Skeletal muscle cell (primary cell): ENCODE measurements at regions not wholly inside any gene's neighbourhood (a gene's known extent, or its start where the extent isn't known, plus 50 kb on each side); places are given as distances from the start of the nearest gene placed in this dataset.

Source experiments
- DNase-seq: peaks from one replicate; pipeline ENCODE4 v3.0.0-alpha.2; 2010; ENCODE audit warnings: low read depth
- H3K4me3 ChIP-seq: 2 replicates; pipeline ENCODE4 v1.5.1; 2011; ENCODE audit warnings: low read depth, mild to moderate bottlenecking, control low read depth, low read length, moderate library complexity

DNA sequence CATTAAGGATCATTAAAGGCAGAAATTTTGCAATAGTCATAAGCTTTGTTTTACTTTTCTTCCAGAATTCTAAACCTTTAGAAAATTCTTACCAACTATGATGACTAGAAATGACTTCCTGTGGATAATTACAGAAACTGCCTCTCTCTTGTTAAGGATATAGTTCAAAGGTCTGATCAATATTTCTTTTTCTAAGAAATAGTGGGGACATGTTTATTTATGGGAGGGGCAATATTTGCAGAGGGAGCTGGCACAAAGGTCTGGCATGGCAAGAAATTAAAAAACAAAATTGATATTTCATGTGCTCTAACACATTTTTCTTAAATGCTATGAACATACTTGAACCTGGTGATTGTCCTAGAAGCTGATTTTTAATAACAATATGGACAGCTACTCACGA, 448.9 kb downstream of the KCTD8 start:
- no peak for DNase-seq
- no peak overlapping the region for H3K4me3 ChIP-seq

DNA sequence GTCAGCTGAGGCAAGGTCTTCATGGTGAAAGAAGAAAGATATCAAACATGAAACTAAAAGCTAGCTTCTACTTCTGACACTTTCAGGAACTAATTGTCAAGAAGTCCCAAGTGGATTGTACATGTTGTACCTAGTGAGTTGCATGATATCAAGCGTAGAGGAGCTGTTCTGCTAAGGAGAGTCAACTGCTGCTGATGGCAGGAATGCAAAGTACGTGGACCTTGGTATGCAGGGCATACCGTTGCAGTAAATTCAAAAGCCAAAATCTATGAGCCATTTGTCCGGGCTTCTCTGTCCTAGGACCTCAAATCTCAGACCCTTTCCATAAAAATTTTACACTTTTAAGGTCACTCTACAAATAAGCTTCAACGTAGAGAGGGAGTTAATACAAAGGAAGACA, 446.2 kb downstream of the KCTD8 start:
- no peak for DNase-seq

DNA sequence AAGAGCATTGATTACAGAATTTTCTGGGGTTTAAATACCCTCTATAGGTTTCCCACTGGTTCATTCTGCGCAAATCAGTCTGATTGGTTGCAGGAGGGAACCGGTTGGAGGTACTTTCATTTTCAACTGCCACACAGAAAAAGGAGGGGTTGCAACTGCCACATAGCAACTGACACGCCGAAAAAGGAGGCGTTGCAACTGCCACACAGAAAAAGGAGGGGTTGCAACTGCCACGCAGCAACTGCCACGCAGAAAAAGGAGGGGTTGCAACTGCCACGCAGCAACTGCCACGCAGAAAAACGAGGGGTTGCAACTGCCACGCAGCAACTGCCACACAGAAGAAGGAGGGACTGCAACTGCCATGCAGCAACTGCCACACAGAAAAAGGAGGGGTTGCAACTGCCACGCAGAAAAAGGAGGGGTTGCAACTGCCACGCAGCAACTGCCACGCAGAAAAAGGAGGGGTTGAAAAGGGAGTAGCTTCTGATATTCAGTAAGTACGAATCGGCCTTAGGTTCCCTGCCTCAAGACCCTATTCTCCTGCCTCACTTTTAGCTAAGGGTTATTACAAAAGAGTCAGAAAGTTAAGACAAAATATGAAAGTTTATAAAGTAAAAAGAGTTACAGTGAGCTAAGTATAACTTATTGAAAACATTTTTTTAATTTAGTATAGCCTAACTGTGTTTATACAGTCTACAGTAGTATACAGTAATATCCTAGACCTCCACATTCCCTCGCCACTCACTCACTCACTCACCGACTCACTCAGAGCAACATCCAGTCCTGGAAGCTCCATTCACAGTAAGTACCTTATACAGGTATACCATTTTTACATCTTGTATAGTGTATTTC, 431.8 kb downstream of the KCTD8 start:
- H3K4me3 ChIP-seq, result no peak overlapping the region
- DNase-seq, result no peak

More for the DNA sequence above, 446.2 kb downstream of the KCTD8 start:
- H3K4me3 ChIP-seq, result no peak overlapping the region

DNA sequence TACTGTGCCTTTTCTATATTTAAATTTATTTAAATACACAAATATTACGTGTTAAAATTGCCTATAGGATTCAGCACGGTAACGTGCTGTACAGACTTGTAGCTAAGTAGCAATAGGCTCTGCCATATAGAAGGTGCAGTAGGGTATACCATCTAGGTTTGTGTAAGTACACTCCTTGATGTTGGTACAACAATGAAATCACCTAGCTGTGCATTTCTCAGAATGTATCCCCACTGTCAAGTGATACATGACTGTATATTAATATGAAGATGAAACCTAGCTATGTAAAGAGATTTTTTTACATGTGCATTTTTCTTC, 431.2 kb downstream of the KCTD8 start:
- no peak for DNase-seq
- no peak overlapping the region for H3K4me3 ChIP-seq

DNA sequence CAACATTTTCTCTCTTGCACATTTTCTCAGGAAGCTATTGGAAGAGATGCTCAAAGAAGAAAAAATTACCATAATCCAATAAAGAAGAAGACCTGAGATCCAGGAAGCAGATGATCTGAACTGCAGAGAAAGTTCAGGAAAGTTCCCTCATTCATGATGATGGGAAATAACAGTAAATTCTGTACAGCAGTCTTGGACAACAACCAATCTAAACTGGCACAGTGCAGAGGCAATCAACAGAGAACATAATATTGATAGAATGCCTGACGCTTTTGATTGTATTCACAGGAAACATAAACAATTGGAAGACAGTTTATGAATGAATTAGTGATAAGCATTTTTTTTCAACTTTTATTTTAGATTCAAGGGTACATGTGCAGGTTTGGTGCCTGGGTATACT, 428.9 kb downstream of the KCTD8 start:
- H3K4me3 ChIP-seq, result no peak overlapping the region
- DNase-seq, result no peak

DNA sequence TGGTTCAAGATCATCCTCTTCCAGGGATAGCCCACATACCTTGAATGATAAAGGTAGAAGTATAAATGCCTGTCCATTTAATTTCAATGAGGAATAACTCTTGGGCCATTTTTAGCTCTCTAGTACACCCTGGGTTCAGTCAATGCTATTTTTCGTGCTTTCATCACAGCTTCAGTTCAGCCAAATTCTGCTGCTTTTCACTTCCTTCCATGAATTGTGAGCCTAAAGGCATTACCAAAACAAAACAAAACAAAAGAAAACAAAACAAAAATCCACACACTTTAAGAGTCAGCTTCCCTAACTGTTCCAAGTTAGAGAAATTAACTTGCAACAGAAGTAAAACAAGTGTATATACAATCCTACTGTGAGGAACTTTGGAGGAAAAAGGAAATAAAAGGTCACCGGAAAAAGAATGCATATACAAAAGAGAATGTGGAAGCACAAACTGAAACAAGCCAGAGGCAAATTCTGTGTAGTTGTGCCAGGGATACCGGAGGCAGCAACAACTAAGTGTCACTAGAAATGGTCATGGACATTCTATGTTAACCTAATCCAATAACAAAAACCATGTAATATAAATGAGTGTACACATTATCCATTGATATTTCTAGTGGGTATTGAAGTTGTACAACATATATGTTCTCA, 423.1 kb downstream of the KCTD8 start:
- no peak overlapping the region for H3K4me3 ChIP-seq
- no peak for DNase-seq

DNA sequence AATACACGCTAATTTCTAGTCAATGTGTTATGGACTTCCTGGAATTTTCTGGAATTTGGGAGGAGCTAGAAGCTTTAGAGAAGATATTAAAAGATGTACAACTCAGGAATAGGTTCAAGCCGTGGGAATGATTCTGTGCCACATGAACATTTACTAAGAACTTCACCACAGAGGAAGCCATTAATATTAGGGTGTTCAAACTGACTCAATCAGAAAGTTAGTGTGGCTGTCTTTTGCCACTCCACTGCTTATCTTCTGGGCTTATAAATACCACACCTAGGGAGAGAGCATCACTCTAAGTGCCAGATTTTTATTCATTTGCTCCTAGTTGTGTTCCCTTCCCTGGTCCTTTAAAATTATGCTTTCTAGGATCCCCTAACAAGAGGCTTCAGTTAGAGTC, 409.8 kb downstream of the KCTD8 start:
- no peak for DNase-seq
- no peak overlapping the region for H3K4me3 ChIP-seq

DNA sequence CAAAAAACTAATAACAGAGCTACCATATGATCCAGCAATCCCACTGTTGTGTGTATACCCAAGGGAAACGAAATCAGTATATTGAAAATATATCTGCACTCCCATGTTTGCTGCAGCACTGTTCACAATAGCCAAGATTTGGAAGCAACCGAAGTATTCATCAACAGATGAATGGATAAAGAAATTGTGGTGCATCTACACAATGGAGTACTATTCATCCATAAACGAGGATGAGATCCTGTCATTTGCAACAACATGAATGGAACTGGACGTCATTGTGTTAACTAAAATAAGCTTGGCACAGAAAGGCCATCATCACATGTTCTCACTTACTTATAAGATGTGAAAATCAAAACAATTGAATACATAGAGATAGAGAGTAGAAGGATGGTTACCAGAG, 402.1 kb downstream of the KCTD8 start:
- H3K4me3 ChIP-seq, result no peak overlapping the region
- DNase-seq, result no peak

DNA sequence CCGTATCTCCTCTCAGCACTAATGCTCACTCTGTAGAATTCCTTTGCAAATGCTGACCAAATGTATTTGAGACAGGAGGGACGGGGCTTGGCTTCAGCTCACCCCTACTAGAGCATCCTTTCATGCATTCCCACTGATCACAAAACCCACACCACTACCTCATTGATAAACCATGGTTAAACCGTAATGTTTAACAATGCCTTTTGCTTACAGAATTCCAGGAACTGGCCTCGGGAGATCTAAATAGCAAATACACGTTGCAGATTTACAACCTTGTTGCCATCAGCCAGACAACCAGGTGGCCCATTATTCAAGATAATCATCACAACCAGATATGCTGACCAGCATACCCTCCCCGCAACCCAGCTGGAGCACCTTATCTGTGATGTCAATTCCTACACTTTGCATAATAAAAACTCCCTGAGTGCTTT, 391.9 kb downstream of the KCTD8 start:
- DNase-seq, result no peak

DNA sequence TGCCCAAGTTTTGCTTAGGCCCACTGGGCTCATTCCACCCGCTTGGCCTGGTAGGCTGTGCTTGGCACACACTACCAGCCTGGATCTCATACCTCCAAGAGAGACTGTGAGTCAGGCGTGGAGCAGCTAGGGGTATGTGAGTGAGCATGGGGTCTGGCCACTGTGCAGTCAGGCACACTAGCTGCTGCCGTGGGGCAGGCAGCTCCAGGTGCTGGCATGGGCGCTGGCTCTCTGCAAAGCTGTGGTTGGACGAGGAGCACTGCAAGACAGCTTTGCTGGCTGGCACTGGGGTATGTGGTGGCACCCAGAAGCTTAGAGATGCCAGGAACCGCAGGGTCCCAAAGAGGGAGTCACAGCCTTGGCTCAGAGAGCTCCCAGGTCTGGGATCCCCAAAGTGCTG, 377.8 kb downstream of the KCTD8 start:
- no peak overlapping the region for H3K4me3 ChIP-seq
- DNase-seq, result no peak

More for the DNA sequence above, 391.9 kb downstream of the KCTD8 start:
- no peak overlapping the region for H3K4me3 ChIP-seq

DNA sequence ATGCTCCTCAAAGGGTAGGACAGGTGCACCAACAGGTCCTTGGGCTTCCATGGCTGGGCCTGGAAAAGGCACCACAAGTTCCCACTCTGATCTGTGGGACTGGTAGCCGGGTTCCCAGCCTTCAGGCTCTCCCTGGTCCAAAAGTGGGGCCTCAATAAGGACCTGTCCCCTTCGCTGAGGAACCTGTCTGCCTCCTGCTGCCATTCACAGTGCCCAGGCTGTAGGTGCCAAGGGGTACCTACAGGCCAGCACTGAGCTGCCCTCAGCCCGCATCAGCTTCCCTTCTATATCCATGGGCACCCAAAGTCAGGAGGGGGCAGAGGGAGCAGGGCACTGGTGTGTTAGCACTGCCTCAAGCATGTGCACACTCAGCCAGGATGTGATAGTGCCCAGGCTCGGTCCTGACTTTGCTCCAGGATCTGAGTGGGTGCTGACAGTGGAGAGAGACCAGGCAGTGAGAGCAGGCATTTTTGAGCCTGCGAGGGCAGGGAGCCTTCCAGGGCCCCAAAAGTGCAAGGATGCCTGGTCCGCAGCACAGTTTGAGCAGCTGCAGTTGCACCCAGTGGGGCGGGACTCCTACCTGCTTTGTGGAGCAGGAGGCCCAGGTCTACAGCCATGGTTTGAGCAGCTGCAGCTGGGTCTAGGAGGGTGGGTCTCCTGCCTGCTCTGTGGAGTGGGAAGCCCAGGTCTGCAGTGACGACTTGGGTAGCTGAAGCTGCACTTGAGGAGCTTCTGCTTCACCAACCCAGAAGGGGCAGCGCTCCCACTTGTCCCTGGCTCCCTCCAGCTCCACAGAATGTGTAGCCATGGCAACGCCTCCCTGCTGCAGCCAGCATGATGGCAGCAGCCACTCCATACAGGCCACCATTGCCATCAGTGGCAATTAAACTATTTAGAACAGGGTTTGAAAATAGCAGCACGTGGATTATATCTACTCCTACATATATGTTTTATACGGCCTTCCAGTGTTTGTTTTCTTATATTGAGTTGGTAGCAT, 376.4 kb downstream of the KCTD8 start:
- no peak for DNase-seq
- H3K4me3 ChIP-seq, result no peak overlapping the region

DNA sequence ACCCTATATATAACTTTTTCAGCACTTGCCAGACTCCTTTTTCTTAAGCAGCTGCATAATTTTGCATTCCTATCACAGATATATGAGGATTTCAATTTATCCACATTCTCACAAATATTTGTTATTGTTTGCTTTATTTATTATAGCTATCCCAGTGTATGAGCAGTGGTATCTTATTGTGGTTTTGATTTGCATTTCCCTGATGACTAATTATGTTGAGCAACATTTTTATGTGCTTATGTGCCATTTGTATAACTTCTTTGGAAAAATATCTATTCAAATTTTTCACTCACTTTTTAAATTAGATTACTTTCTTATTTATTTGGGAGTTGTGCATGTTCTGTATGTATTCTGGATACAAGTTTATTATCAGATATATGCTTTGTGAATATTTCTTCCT, 361.9 kb downstream of the KCTD8 start:
- DNase-seq, result no peak
- H3K4me3 ChIP-seq, result no peak overlapping the region

DNA sequence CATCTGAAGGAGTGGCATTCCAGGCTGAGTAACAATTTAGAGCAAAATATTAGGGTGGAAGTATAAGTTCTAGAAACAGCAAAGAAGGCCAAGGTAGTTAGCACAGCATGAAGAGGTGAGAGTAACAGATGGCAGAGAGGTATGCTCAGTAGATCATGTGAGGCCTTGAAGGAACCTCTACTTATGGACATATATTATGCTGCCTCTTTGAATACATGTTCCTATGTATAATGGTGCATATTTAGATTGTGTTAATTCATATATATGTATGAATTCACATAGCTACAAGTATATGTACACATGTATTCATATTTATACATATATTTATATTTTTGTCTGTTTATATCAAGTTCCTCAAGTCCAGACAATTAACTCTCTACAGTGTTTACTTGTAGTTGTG, 355.2 kb downstream of the KCTD8 start:
- no peak overlapping the region for H3K4me3 ChIP-seq
- DNase-seq, result no peak

DNA sequence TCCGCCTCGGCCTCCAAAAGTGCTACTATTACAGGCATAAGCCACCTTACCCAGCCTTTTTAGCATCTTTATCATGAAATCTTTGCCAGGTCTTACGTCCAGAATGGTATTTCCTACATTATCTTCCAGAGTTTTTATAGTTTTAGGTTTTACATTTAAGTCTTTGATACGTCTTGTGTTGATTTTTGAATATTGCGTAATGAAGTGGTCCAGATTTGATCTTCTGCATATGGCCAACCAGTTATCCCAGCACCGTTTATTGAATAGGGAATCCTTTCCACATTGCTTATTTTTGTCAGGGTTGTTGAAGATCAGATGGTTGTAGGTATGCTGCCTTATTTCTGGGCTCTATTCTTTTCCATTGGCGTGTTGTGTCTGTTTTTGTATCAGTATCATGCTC, 349.6 kb downstream of the KCTD8 start:
- DNase-seq, result no peak
- H3K4me3 ChIP-seq, result no peak overlapping the region

DNA sequence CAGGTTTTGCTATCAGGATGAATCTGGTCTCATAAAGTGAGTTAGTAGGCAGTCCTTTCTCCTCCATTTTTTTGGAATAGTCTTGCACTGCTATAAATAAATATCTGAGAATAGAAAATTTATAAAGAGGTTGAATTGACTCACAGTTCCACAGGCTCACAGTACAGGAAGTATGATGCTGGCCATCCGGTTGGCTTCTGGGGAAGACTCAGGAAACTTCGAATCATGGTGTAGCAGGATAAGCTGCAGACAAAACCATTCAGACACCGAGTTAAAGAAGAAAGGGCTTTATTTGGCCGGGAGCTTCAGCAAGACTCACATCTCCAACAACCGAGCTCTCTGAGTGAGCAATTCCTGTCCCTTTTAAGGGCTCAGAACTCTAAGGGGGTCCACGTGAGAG, 348.2 kb downstream of the KCTD8 start:
- DNase-seq, result no peak
- no peak overlapping the region for H3K4me3 ChIP-seq

DNA sequence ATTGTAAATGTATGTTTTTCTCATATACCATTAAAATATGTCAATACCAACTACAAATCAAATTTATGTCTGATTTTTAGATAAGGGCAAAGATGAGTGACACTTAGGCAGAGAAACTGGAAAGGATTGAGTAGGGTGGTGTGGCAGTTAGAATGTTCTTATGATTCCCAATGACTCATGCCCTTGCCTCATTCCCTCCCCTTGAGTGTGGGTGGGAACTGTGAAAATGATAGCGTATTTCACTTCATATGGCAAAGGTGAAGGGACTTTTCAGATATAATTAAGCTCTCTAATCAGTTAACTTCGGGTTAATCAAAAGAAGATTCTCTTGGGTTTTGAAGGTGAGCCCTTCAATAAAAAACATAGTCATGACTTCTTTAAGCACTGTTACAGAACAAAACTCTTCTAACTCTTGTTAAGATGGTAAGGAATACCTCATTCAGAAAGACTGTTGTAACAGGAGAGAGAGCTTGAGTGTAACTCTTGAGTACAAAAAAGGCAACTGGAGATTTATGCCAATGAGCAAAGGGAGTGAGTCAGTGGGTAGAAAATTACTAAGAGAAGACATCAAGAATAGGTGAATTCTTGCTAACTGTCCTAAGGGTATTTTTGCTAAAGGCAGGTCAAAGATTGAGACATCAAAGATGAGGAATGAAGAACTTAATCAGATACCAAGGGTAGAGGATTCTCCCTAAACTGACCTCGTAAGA, 329.5 kb downstream of the KCTD8 start:
- H3K4me3 ChIP-seq, result no peak overlapping the region
- DNase-seq, result peak; percentile 43

DNA sequence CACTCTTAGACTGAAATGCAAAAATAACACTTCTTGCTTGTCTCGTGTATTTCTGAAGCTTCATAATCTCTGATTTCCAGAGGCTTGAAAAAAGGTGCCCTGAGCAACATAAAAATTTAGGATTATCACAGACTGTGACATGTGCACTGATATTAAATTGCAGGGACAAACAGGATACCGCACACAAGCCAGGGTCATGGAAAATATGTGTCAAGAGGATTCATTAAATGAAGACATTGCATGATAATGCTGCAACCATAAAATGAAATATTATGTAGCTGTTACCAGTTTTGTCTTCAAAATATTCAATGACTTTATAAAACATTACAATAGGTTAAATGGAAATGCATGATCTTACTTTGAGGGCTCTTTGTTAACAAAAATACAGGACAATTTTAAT, 328.0 kb downstream of the KCTD8 start:
- no peak overlapping the region for H3K4me3 ChIP-seq
- DNase-seq, result no peak

DNA sequence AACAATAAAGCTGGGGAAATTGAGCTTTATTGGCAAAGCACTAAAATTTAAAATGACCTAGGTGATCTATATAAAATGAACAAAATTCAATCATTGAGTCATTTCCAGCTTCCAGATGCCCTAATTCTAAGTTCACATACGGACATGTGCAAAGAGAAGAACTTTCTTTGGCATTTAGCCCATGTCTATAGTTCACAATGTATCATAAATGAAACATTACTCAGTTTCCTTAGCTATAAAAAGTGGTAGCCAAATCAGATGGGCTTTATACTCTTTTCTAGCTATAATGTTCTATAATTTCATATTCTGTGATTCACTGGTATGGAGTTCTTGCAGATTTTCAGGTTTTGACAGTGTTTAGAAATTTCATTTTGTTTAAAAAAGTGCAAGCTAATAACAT, 327.4 kb downstream of the KCTD8 start:
- H3K4me3 ChIP-seq, result no peak overlapping the region
- DNase-seq, result peak; percentile 54
